ENCODE measurements at regions not wholly inside any gene's neighbourhood (a gene's known extent, or its start where the extent isn't known, plus 50 kb on each side); places are given as distances from the start of the nearest gene placed in this dataset.

- no peaks in the 10 kb centered on the region for H3K36me3 ChIP-seq (ENCODE audit: low read length)
- H3F3A ChIP-seq (ENCODE audit: insufficient read depth) = no peaks in the 10 kb centered on the region
- no peak for TF ChIP-seq CTCF (IDR thresholded peaks at IDR 0.05; ENCODE audit: insufficient read depth, low read length, poor library complexity, severe bottlenecking)
- no peaks in the 10 kb centered on the region for H3K9me3 ChIP-seq (ENCODE audit: insufficient read depth, low read length)
- H3K4me3 ChIP-seq (ENCODE audit: insufficient read depth, low read length, poor library complexity, severe bottlenecking) = no peak overlapping the region
- H3K79me2 ChIP-seq (ENCODE audit: insufficient read depth, low read length) = no peaks in the 10 kb centered on the region
- H3K27ac ChIP-seq (ENCODE audit: low read depth, low read length) = no peak overlapping the region
- H2AFZ ChIP-seq (ENCODE audit: low read depth, low read length, severe bottlenecking) = no peak overlapping the region
- H3K9ac ChIP-seq (ENCODE audit: low read length) = no peak overlapping the region
- no peak overlapping the region for H3K4me2 ChIP-seq (ENCODE audit: low read depth, low read length, poor library complexity, severe bottlenecking)
- no peaks in the 10 kb centered on the region for H3K27me3 ChIP-seq (ENCODE audit: low read length)
- H4K20me1 ChIP-seq (ENCODE audit: low read depth, low read length) = no peaks in the 10 kb centered on the region
- no peaks in the 10 kb centered on the region for H3K9me2 ChIP-seq (replicated peaks; ENCODE audit: insufficient read depth, low read length)
These were observed 127.8 kb upstream of the IGSF21 start for GRCh38 chr1:17979815-17980214.

- no peak overlapping the region for H2AFZ ChIP-seq (ENCODE audit: low read depth, low read length, severe bottlenecking)
- H3K36me3 ChIP-seq (ENCODE audit: low read length) = no peaks in the 10 kb centered on the region
- H3K9me2 ChIP-seq (replicated peaks; ENCODE audit: insufficient read depth, low read length) = no peaks in the 10 kb centered on the region
- H3K4me3 ChIP-seq (ENCODE audit: insufficient read depth, low read length, poor library complexity, severe bottlenecking) = no peak overlapping the region
- no peak overlapping the region for H3K4me2 ChIP-seq (ENCODE audit: low read depth, low read length, poor library complexity, severe bottlenecking)
- no peak overlapping the region for H3K9ac ChIP-seq (ENCODE audit: low read length)
- H3F3A ChIP-seq (ENCODE audit: insufficient read depth) = no peaks in the 10 kb centered on the region
- no peak overlapping the region for H3K27ac ChIP-seq (ENCODE audit: low read depth, low read length)
- no peaks in the 10 kb centered on the region for H3K9me3 ChIP-seq (ENCODE audit: insufficient read depth, low read length)
- H4K20me1 ChIP-seq (ENCODE audit: low read depth, low read length) = no peaks in the 10 kb centered on the region
- TF ChIP-seq EZH2phosphoT487 (conservative IDR thresholded peaks at IDR 0.05; ENCODE audit: low read length) (no peak), CTCF (IDR thresholded peaks at IDR 0.05; ENCODE audit: insufficient read depth, low read length, poor library complexity, severe bottlenecking) (no peak)
- H3K79me2 ChIP-seq (ENCODE audit: insufficient read depth, low read length) = no peaks in the 10 kb centered on the region
- H3K27me3 ChIP-seq (ENCODE audit: low read length) = no peaks in the 10 kb centered on the region
These were observed 125.4 kb upstream of the IGSF21 start for GRCh38 chr1:17982197-17982596.

- H3K4me2 ChIP-seq (ENCODE audit: low read depth, low read length, poor library complexity, severe bottlenecking) = no peak overlapping the region
- no peaks in the 10 kb centered on the region for H3K9me2 ChIP-seq (replicated peaks; ENCODE audit: insufficient read depth, low read length)
- H3F3A ChIP-seq (ENCODE audit: insufficient read depth) = no peaks in the 10 kb centered on the region
- H3K27ac ChIP-seq (ENCODE audit: low read depth, low read length) = no peak overlapping the region
- peak; percentile 76 for TF ChIP-seq CTCF (IDR thresholded peaks at IDR 0.05; ENCODE audit: insufficient read depth, low read length, poor library complexity, severe bottlenecking)
- TF ChIP-seq EZH2phosphoT487 (conservative IDR thresholded peaks at IDR 0.05; ENCODE audit: low read length) = no peak
- H3K36me3 ChIP-seq (ENCODE audit: low read length) = no peaks in the 10 kb centered on the region
- H3K27me3 ChIP-seq (ENCODE audit: low read length) = no peaks in the 10 kb centered on the region
- no peak overlapping the region for H3K9ac ChIP-seq (ENCODE audit: low read length)
- no peaks in the 10 kb centered on the region for H4K20me1 ChIP-seq (ENCODE audit: low read depth, low read length)
- no peak overlapping the region for H2AFZ ChIP-seq (ENCODE audit: low read depth, low read length, severe bottlenecking)
- no peak overlapping the region for H3K4me3 ChIP-seq (ENCODE audit: insufficient read depth, low read length, poor library complexity, severe bottlenecking)
- H3K79me2 ChIP-seq (ENCODE audit: insufficient read depth, low read length) = no peaks in the 10 kb centered on the region
- H3K9me3 ChIP-seq (ENCODE audit: insufficient read depth, low read length) = no peaks in the 10 kb centered on the region
These were observed 123.0 kb upstream of the IGSF21 start for GRCh38 chr1:17984583-17984982.

GRCh38 chr1:17986156-17986555 is 121.4 kb upstream of the IGSF21 start:
- no peak overlapping the region for H3K27ac ChIP-seq (ENCODE audit: low read depth, low read length)
- no peaks in the 10 kb centered on the region for H3K27me3 ChIP-seq (ENCODE audit: low read length)
- no peak overlapping the region for H3K4me3 ChIP-seq (ENCODE audit: insufficient read depth, low read length, poor library complexity, severe bottlenecking)
- no peaks in the 10 kb centered on the region for H3F3A ChIP-seq (ENCODE audit: insufficient read depth)
- H4K20me1 ChIP-seq (ENCODE audit: low read depth, low read length) = no peaks in the 10 kb centered on the region
- no peaks in the 10 kb centered on the region for H3K9me2 ChIP-seq (replicated peaks; ENCODE audit: insufficient read depth, low read length)
- H3K79me2 ChIP-seq (ENCODE audit: insufficient read depth, low read length) = no peaks in the 10 kb centered on the region
- H2AFZ ChIP-seq (ENCODE audit: low read depth, low read length, severe bottlenecking) = no peak overlapping the region
- TF ChIP-seq EZH2phosphoT487 (conservative IDR thresholded peaks at IDR 0.05; ENCODE audit: low read length) = no peak
- TF ChIP-seq CTCF (IDR thresholded peaks at IDR 0.05; ENCODE audit: insufficient read depth, low read length, poor library complexity, severe bottlenecking) = no peak
- H3K4me2 ChIP-seq (ENCODE audit: low read depth, low read length, poor library complexity, severe bottlenecking) = no peak overlapping the region
- no peaks in the 10 kb centered on the region for H3K36me3 ChIP-seq (ENCODE audit: low read length)
- H3K9ac ChIP-seq (ENCODE audit: low read length) = no peak overlapping the region
- H3K9me3 ChIP-seq (ENCODE audit: insufficient read depth, low read length) = no peaks in the 10 kb centered on the region

Measured in SU-DHL-6 (cell line).